ENCODE measurements at regions not wholly inside any gene's neighbourhood (a gene's known extent, or its start where the extent isn't known, plus 50 kb on each side); places are given as distances from the start of the nearest gene placed in this dataset.

DNA sequence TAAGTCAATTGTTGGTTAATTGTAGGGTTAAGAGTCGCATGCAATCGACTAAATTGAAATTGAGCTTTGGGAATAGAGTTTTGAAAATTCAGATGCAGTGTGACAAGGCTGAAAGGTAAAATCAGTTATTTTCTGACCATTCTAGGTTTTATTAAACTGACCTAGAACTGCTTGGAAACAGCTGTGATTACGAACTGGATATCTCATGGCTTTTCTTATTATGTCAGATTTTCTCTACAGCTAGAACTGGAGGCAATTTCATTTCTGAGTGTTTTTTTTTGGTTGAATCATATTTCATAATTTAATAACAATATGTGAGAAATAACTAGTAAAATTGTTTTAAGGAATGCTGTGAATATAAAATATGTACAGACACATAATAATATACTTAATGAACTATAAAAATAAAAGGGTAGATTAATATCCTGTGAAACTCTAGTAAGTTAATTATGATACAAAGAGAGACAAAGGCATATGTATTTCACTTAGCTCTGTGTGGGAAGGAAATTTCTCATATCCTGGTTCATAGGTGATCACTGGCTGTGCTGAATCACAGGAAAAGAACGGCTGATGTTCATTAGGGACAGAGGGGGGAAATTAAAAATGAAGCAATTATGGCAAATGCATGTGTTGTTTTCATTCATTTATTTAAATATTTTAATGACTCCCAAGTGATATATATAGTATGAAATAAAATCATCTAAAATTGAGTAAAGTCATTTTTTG lies 403.2 kb downstream of the ZIC1 start:
- H3K79me2 ChIP-seq (replicated peaks; ENCODE audit: insufficient read depth), result no peaks in the 10 kb centered on the region
- H2AFZ ChIP-seq, result no peak overlapping the region
- DNase-seq (ENCODE audit: low spot score), result no peak
- H3K27ac Mint-ChIP-seq, result no peak overlapping the region
- H3K27me3 Mint-ChIP-seq (ENCODE audit: insufficient read depth, low read depth, poor library complexity), result no peaks in the 10 kb centered on the region
- H3K4me1 Mint-ChIP-seq, result peaks cover 4% of the 10 kb centered on the region; the same call in 1 of the 3 replicates
- no peaks in the 10 kb centered on the region for H3K36me3 ChIP-seq (ENCODE audit: insufficient read depth)
- no peak overlapping the region for H3K4me3 Mint-ChIP-seq
- H3K4me2 ChIP-seq, result no peak overlapping the region
- no peaks in the 10 kb centered on the region for H3K9me2 ChIP-seq (ENCODE audit: insufficient read depth)
- no peaks in the 10 kb centered on the region for H3K36me3 Mint-ChIP-seq (ENCODE audit: low read depth)
- TF ChIP-seq EZH2phosphoT487 (IDR thresholded peaks at IDR 0.05; ENCODE audit: unreplicated experiment) (no peak), STAT1 (IDR thresholded peaks at IDR 0.05; ENCODE audit: unreplicated experiment) (no peak)
- TF ChIP-seq, protein P1, sequence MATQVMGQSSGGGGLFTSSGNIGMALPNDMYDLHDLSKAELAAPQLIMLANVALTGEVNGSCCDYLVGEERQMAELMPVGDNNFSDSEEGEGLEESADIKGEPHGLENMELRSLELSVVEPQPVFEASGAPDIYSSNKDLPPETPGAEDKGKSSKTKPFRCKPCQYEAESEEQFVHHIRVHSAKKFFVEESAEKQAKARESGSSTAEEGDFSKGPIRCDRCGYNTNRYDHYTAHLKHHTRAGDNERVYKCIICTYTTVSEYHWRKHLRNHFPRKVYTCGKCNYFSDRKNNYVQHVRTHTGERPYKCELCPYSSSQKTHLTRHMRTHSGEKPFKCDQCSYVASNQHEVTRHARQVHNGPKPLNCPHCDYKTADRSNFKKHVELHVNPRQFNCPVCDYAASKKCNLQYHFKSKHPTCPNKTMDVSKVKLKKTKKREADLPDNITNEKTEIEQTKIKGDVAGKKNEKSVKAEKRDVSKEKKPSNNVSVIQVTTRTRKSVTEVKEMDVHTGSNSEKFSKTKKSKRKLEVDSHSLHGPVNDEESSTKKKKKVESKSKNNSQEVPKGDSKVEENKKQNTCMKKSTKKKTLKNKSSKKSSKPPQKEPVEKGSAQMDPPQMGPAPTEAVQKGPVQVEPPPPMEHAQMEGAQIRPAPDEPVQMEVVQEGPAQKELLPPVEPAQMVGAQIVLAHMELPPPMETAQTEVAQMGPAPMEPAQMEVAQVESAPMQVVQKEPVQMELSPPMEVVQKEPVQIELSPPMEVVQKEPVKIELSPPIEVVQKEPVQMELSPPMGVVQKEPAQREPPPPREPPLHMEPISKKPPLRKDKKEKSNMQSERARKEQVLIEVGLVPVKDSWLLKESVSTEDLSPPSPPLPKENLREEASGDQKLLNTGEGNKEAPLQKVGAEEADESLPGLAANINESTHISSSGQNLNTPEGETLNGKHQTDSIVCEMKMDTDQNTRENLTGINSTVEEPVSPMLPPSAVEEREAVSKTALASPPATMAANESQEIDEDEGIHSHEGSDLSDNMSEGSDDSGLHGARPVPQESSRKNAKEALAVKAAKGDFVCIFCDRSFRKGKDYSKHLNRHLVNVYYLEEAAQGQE (IDR thresholded peaks at IDR 0.05; ENCODE audit: unreplicated experiment), result no peak
- TF ChIP-seq, protein P2, sequence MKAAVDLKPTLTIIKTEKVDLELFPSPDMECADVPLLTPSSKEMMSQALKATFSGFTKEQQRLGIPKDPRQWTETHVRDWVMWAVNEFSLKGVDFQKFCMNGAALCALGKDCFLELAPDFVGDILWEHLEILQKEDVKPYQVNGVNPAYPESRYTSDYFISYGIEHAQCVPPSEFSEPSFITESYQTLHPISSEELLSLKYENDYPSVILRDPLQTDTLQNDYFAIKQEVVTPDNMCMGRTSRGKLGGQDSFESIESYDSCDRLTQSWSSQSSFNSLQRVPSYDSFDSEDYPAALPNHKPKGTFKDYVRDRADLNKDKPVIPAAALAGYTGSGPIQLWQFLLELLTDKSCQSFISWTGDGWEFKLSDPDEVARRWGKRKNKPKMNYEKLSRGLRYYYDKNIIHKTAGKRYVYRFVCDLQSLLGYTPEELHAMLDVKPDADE (IDR thresholded peaks at IDR 0.05), result no peak
- TF ChIP-seq, protein P3, sequence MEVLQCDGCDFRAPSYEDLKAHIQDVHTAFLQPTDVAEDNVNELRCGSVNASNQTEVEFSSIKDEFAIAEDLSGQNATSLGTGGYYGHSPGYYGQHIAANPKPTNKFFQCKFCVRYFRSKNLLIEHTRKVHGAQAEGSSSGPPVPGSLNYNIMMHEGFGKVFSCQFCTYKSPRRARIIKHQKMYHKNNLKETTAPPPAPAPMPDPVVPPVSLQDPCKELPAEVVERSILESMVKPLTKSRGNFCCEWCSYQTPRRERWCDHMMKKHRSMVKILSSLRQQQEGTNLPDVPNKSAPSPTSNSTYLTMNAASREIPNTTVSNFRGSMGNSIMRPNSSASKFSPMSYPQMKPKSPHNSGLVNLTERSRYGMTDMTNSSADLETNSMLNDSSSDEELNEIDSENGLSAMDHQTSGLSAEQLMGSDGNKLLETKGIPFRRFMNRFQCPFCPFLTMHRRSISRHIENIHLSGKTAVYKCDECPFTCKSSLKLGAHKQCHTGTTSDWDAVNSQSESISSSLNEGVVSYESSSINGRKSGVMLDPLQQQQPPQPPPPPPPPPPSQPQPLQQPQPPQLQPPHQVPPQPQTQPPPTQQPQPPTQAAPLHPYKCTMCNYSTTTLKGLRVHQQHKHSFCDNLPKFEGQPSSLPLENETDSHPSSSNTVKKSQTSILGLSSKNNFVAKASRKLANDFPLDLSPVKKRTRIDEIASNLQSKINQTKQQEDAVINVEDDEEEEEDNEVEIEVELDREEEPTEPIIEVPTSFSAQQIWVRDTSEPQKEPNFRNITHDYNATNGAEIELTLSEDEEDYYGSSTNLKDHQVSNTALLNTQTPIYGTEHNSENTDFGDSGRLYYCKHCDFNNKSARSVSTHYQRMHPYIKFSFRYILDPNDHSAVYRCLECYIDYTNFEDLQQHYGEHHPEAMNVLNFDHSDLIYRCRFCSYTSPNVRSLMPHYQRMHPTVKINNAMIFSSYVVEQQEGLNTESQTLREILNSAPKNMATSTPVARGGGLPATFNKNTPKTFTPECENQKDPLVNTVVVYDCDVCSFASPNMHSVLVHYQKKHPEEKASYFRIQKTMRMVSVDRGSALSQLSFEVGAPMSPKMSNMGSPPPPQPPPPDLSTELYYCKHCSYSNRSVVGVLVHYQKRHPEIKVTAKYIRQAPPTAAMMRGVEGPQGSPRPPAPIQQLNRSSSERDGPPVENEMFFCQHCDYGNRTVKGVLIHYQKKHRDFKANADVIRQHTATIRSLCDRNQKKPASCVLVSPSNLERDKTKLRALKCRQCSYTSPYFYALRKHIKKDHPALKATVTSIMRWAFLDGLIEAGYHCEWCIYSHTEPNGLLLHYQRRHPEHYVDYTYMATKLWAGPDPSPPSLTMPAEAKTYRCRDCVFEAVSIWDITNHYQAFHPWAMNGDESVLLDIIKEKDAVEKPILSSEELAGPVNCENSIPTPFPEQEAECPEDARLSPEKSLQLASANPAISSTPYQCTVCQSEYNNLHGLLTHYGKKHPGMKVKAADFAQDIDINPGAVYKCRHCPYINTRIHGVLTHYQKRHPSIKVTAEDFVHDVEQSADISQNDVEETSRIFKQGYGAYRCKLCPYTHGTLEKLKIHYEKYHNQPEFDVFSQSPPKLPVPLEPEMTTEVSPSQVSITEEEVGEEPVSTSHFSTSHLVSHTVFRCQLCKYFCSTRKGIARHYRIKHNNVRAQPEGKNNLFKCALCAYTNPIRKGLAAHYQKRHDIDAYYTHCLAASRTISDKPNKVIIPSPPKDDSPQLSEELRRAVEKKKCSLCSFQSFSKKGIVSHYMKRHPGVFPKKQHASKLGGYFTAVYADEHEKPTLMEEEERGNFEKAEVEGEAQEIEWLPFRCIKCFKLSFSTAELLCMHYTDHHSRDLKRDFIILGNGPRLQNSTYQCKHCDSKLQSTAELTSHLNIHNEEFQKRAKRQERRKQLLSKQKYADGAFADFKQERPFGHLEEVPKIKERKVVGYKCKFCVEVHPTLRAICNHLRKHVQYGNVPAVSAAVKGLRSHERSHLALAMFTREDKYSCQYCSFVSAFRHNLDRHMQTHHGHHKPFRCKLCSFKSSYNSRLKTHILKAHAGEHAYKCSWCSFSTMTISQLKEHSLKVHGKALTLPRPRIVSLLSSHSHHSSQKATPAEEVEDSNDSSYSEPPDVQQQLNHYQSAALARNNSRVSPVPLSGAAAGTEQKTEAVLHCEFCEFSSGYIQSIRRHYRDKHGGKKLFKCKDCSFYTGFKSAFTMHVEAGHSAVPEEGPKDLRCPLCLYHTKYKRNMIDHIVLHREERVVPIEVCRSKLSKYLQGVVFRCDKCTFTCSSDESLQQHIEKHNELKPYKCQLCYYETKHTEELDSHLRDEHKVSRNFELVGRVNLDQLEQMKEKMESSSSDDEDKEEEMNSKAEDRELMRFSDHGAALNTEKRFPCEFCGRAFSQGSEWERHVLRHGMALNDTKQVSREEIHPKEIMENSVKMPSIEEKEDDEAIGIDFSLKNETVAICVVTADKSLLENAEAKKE (CRISPR knock-in tag; IDR thresholded peaks at IDR 0.05), result no peak
- TF ChIP-seq, protein P4, sequence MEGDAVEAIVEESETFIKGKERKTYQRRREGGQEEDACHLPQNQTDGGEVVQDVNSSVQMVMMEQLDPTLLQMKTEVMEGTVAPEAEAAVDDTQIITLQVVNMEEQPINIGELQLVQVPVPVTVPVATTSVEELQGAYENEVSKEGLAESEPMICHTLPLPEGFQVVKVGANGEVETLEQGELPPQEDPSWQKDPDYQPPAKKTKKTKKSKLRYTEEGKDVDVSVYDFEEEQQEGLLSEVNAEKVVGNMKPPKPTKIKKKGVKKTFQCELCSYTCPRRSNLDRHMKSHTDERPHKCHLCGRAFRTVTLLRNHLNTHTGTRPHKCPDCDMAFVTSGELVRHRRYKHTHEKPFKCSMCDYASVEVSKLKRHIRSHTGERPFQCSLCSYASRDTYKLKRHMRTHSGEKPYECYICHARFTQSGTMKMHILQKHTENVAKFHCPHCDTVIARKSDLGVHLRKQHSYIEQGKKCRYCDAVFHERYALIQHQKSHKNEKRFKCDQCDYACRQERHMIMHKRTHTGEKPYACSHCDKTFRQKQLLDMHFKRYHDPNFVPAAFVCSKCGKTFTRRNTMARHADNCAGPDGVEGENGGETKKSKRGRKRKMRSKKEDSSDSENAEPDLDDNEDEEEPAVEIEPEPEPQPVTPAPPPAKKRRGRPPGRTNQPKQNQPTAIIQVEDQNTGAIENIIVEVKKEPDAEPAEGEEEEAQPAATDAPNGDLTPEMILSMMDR (conservative IDR thresholded peaks at IDR 0.05; ENCODE audit: low read depth in 2 of 2), result no peak
- no peak overlapping the region for H3K27ac ChIP-seq (ENCODE audit: low read depth)
- no peaks in the 10 kb centered on the region for H4K20me1 ChIP-seq (replicated peaks; ENCODE audit: insufficient read depth)
- no peak overlapping the region for H3K4me3 ChIP-seq
- no peaks in the 10 kb centered on the region for H3K4me1 ChIP-seq (ENCODE audit: insufficient read depth)
- no peaks in the 10 kb centered on the region for H3K27me3 ChIP-seq (ENCODE audit: insufficient read depth)
- no peak for ATAC-seq
- H3K9me3 Mint-ChIP-seq, result no peaks in the 10 kb centered on the region
- H3F3A ChIP-seq (replicated peaks; ENCODE audit: low read depth), result no peaks in the 10 kb centered on the region

All from GM23338 (cell line).